ENCODE measurements at regions not wholly inside any gene's neighbourhood (a gene's known extent, or its start where the extent isn't known, plus 50 kb on each side); places are given as distances from the start of the nearest gene placed in this dataset.

DNA sequence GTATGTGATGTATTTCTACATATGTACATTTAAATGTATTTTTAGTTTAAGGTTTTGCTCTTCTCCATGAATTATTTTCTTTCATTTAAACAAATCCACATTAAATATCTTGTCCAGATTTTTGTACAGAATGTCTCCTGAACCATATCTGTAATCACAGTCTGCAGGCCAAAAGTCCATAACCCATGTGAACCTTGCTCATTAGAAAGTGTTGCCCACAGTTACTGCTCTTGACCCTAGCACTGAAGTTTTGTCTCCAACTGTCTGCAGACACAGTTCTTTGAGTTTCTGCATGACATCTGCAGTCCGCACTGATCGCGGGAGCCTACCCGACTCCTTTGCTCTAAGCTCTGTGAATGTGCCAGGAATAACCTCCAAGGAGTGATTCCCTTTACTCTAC, 626.2 kb upstream of the SLC10A2 start:
- Histone ChIP-seq H3K27ac (no peak overlapping the region), H3K9me3 (no peaks in the 10 kb centered on the region), H3K27me3 (no peaks in the 10 kb centered on the region), H3K36me3 (no peaks in the 10 kb centered on the region), H3K4me3 (no peak overlapping the region), H3K4me1 (no peaks in the 10 kb centered on the region)
- TF ChIP-seq POLR2AphosphoS5 (IDR thresholded peaks at IDR 0.05) (no peak), EP300 (IDR thresholded peaks at IDR 0.05) (no peak), POLR2A (IDR thresholded peaks at IDR 0.05) (no peak)
- TF ChIP-seq, protein P1, sequence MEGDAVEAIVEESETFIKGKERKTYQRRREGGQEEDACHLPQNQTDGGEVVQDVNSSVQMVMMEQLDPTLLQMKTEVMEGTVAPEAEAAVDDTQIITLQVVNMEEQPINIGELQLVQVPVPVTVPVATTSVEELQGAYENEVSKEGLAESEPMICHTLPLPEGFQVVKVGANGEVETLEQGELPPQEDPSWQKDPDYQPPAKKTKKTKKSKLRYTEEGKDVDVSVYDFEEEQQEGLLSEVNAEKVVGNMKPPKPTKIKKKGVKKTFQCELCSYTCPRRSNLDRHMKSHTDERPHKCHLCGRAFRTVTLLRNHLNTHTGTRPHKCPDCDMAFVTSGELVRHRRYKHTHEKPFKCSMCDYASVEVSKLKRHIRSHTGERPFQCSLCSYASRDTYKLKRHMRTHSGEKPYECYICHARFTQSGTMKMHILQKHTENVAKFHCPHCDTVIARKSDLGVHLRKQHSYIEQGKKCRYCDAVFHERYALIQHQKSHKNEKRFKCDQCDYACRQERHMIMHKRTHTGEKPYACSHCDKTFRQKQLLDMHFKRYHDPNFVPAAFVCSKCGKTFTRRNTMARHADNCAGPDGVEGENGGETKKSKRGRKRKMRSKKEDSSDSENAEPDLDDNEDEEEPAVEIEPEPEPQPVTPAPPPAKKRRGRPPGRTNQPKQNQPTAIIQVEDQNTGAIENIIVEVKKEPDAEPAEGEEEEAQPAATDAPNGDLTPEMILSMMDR (IDR thresholded peaks at IDR 0.05): no peak
- intact Hi-C loops (cut with DNase I): no loop called here
- 94 to 95% methylated on average over 4 of the region's 4 CpGs for WGBS, 2 donors
- no peak for DNase-seq

DNA sequence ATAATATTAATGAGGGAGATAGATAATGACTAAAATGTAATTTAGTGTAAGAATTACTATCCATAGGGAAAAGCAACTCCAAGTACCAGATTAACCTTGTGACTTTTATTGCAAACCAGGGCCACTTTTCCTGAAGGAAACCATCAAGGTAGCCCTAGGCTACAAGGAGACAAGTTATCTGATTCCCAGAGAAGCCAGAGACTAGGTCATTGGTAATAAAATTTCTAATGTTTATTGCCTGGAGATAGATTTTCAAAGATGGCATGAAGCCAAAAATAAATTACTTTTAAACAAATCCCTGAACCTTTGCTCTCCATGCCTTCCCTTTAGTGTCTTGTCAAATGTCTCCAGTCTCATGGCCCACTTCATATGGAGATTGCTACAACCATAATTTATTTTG, 610.1 kb upstream of the SLC10A2 start:
- no peaks in the 10 kb centered on the region for H3K27me3 ChIP-seq
- DNase-seq: no peak
- TF ChIP-seq POLR2A (IDR thresholded peaks at IDR 0.05) (no peak), EP300 (IDR thresholded peaks at IDR 0.05) (no peak), POLR2AphosphoS5 (IDR thresholded peaks at IDR 0.05) (no peak)
- TF ChIP-seq, protein P1 (IDR thresholded peaks at IDR 0.05): no peak
- H3K36me3 ChIP-seq: no peaks in the 10 kb centered on the region
- no peaks in the 10 kb centered on the region for H3K4me1 ChIP-seq
- intact Hi-C loops (cut with DNase I): no loop called here
- H3K9me3 ChIP-seq: peaks cover 0 to 3% (median 0%) of the 10 kb centered on the region in 4 donors
- H3K4me3 ChIP-seq: no peak overlapping the region
- no peak overlapping the region for H3K27ac ChIP-seq

DNA sequence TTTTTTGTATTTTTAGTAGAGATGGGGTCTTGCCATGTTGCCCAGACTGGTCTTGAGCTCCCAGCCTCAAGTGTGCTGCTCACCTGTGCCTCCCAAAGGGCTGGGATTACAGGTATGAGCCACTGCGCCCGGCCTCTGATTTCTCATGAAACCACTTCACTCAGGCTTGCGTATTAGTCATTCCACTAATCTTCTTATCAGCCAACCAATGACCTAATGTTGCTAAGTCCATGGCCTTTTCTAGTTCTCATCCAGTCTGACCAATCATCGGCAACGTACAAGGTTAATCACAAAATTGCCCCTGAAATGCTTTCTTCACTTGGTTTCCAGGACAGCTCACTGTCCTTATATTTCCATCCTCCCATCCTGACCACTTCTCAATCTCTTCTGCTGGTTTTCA, 605.3 kb upstream of the SLC10A2 start:
- TF ChIP-seq POLR2A (IDR thresholded peaks at IDR 0.05): no peak
- WGBS, 2 donors: 93 to 97% methylated on average over 5 of the region's 5 CpGs

DNA sequence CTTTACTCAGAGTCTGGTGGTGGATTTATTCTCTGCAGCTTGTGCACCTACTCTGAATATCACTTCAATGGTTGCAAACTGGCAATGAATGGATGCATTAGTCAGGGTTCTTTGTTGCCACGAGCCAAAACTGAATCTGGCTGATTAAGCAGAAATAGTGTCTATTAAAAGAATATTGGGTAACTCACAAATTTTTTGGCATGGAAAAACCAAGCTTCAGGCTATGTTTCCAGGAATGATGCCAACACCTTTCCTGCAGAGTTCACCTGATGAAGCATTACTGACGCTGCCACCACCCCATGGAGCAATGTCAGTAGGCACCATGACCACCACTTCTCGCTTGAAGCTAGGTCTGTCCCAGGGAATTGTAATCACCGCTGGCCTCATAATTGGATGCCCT, 597.8 kb upstream of the SLC10A2 start:
- Histone ChIP-seq H3K27me3 (no peaks in the 10 kb centered on the region), H3K36me3 (no peaks in the 10 kb centered on the region), H3K4me3 (no peak overlapping the region), H3K9me3 (no peaks in the 10 kb centered on the region), H3K27ac (no peak overlapping the region), H3K4me1 (no peaks in the 10 kb centered on the region)
- WGBS, 2 donors: 88 to 89% methylated on average over 4 of the region's 4 CpGs
- no peak for DNase-seq
- intact Hi-C loops (cut with DNase I): no loop called here
- TF ChIP-seq, protein P1 (IDR thresholded peaks at IDR 0.05): no peak
- TF ChIP-seq POLR2AphosphoS5 (IDR thresholded peaks at IDR 0.05) (no peak), EP300 (IDR thresholded peaks at IDR 0.05) (no peak), POLR2A (IDR thresholded peaks at IDR 0.05) (no peak)

More for the DNA sequence above, 605.3 kb upstream of the SLC10A2 start:
- no peaks in the 10 kb centered on the region for H3K36me3 ChIP-seq
- H3K9me3 ChIP-seq: peaks cover 0 to 3% (median 0%) of the 10 kb centered on the region in 4 donors
- H3K4me1 ChIP-seq: no peaks in the 10 kb centered on the region
- DNase-seq: no peak
- H3K27me3 ChIP-seq: no peaks in the 10 kb centered on the region
- H3K27ac ChIP-seq: no peak overlapping the region
- intact Hi-C loops (cut with DNase I): no loop called here
- H3K4me3 ChIP-seq: no peak overlapping the region

DNA sequence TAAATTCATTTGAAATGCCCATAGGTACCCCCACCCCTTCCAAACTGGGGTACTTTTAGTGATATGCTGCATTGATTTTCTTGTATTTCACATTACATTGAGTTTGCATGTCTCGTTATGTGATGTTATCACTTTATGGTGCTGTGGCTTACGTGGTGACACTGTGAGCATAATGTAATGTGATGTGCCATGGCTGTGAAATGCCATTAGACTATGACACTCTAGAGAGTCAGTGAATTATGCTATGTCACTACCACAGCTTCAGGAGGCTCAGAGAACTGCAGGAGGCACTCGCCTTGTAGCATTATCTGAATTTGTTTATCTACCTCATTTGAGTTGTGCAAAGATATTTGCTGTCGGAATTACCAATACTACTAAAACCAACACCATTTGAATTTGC, 590.1 kb upstream of the SLC10A2 start:
- Histone ChIP-seq H3K36me3 (no peaks in the 10 kb centered on the region), H3K4me1 (no peaks in the 10 kb centered on the region), H3K27ac (no peak overlapping the region), H3K9me3 (no peaks in the 10 kb centered on the region), H3K4me3 (no peak overlapping the region), H3K27me3 (no peaks in the 10 kb centered on the region)
- no peak for TF ChIP-seq POLR2AphosphoS5 (IDR thresholded peaks at IDR 0.05)
- no peak for TF ChIP-seq POLR2A (IDR thresholded peaks at IDR 0.05)
- no peak for TF ChIP-seq EP300 (IDR thresholded peaks at IDR 0.05)
- TF ChIP-seq, protein P1 (IDR thresholded peaks at IDR 0.05): no peak
- DNase-seq: no peak
- intact Hi-C loops (cut with DNase I): no loop called here
- 83% methylated on average over 4 of the region's 4 CpGs for WGBS, 2 donors
